Activated CD4-positive, alpha-beta T cell treated with anti-CD3 and anti-CD28 coated beads for 1 hour (primary cell): ENCODE measurements at regions not wholly inside any gene's neighbourhood (a gene's known extent, or its start where the extent isn't known, plus 50 kb on each side); places are given as distances from the start of the nearest gene placed in this dataset.

Experiments
- DNase-seq: peaks from one replicate; pipeline ENCODE4 v3.0.0-alpha.2; 2020

DNA sequence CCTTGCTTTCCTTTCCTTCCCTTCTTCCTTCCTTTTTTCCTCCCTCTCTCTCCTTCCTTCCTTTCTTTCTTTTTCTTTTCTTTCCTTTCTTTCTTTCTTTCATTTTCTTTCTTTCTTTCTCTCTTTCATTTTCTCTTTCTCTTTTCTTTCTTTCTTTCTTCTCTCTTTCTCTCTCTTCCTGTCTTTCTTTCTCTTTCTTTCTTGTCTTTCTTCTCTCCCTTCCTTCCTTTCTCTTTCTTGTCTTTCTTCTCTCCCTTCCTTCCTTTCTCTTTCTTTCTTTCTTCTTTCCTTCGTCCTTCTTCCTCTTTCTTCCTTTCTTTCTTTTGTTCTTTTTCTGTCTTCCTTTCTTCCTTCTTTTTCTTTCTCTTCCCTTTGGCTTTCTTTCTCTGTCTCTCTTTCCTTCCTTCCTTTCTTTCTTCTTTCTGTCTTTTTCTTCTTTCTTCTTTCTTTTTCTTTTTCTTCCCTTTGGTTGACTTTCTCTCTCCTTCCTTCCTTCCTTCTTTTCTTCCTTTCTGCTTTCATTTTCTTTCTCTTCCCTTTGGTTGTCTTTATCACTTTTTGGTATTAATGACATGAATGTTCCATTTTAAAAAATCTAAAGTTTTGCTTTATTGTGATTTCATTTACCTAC, 496.4 kb upstream of the CBLB start:
- DNase-seq: no peak

DNA sequence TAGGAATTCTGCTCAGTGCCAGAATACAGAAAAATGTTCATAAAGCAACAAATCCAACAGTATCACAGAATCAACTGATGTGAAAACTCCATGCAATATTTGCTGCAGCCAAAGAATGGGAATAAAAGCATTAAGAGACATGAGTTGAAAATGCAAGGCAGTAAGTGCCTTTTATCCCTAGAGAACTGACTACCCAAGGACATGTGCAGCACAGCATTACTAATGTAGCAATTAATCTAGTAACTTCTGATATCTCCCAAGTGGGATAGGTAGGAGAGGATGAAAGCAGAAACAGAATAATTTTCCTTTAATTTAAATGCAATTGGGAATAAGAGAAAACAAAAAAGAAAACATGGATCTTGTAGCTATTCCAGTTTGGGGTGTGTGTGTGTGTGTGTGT, 497.5 kb upstream of the CBLB start:
- DNase-seq: no peak

DNA sequence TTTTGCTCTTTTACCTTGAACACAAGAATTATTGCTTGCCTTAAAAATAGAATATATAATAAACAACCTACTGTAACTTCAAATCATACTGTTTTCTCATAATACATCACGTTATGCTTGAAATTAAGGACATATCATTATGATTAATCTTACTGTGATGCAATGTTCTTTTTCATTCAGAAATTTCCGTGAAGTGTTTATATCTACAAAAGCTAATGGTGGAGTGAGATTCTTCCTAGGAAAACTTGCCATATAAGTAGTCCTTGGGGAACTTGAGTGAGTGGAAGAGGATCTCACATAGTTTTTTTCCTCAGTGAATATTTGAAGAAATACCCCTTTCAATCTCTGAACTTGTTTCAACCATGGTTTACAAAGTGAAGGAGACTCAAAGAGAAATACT, 498.7 kb upstream of the CBLB start:
- no peak for DNase-seq

DNA sequence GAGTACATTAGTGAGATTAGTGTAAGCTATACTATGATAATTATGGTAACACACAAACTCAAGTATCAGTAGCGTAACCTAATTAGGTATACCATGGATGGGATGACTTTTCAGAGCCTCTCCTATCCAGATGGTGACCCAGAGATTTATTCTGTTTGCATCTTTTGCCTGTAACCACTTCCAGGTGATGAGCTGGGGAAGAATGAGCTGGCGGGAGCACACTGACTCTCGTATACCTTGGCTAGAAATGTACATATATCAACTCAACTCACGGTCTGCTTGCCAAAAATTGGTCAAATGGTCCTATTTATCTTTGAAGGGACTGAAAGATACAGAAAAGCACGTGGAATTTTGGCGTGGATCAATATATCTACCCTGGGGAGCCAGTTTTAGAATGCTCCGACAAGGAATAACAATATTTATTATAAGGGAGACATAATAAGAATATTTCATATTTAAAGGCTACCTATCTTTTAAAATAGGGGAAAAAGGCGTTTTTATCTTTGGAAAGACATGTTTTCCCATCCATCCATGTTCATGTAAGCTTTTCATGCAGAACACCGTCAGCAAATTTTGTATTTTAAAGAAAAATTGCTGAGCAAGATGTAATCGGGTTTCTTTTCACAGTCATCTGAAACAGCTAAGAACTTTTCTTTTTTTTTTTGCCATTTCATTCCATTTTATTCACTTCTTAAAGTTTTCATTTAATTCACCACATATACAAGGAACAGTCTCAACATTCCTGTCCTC, 502.6 kb upstream of the CBLB start:
- DNase-seq: no peak

DNA sequence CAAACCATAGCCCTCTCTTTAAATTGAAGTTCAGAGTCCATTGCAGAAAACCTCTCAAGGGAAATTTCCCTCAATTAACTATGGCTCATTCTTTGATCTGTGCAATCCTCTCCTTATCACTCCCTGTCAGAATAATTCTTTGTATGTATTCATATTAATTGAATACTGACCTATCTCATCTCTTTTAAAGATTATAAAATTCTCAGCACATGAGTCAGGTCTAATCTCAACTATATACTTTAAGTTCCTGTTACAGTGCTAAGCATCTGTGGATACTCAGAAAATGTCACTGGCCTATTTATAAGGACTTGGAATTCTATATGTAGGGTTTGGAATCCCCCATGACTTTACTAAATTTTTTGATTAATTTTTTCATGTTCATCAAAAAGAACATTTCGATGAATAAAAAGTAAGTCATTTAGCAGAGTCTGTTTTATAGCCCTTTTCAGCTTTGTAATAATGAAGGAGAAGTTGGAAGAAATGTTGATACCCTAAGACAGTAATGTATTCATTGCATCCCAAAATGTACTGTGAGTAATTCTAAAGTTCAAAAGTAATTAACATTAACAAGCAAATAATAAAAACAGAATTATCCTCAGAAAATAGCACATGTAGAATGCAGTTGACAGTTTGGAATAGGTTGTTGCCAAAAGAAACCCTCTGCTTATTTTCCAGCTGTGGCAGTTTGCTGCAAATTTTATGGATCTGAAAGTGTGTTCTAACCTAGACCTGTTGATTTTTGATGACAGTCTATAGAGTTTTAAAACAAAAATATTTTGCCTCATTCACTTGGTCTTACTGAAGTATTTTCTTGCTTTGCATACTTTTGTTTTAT, 503.4 kb upstream of the CBLB start:
- DNase-seq: no peak

DNA sequence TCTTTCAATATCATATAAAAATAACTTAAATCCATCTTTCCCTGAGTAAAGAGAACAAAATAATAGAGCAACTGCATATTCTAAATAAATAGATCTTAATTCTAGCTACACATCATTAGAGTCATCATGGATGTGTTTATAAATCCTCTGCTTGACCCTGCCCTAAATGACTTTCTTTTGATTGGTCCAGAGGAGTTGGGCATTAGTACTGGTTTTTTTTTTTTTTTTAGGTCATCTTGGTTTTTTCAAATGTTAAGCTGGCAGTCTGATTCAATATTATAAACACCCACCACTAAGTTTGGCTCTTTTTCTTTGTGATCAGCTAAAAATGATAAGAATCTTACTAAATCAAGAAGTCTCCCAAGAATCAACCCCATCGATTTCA, 504.0 kb upstream of the CBLB start:
- no peak for DNase-seq

DNA sequence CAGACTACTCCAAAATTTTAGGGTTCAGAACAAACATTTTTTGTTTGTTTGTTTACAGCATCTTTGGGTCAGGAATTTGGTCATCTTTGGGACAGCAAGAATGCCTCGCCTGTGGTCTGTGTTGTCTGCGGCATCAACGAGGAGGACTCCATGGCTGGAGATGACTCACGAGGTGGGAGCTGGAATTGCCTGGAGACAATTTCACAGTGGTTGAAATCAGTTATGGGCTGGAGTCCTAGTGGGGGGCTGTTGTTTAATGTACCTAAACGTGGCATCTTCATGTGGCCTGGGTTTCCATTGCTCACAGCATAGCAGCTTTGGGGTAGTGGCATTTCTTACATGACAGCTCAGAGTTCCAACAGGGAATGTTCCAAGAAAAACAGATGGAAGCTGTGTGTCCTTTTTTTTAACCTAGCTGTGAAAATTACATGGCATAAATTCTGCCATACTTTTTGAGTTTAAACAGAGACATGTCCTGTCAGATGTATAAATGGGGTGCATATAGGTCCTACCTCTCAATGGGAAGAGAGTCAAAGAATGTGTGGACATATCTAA, 507.3 kb upstream of the CBLB start:
- DNase-seq: no peak

DNA sequence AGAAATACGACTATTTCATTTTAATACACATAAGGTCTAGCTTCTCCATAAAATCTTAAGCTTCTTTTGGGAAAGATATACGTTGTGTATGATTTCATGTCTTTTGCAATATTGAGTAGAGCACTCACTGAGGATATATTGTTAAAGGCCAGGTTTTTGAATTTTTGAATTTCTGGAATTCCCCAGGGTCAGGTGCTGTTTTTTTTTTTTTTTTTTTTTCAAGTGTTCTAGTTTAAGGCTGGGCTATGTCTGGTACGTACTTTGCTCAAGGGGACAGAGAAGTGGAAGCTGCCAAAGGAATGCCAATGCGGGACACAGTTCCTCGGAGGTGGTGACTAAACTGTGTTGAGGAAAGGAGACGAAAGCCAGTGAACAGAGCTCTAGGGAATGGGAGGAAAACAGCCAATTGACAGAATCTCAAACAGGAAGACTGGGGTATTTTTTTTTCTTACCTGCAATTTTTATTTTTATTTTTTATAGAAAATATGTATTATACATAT, 510.5 kb upstream of the CBLB start:
- DNase-seq: no peak

DNA sequence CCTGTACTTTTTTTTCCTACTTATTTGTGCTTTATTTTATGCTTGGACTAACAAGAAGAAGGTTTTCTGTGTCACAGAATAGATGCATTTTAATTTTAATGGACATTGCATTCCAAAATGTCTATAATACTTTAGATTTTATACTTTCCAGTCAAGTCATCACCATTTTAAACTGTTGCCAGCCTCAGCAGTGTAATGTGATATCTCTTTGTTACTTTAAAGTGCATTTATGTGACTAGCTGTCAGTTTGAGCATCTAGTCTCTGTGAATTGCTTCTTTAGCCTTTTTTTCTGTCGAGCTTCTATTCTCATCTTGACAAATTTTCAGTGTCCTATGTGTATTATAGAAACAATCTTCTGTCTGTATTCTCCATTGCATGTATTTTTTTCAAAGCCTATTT, 511.4 kb upstream of the CBLB start:
- DNase-seq: no peak

DNA sequence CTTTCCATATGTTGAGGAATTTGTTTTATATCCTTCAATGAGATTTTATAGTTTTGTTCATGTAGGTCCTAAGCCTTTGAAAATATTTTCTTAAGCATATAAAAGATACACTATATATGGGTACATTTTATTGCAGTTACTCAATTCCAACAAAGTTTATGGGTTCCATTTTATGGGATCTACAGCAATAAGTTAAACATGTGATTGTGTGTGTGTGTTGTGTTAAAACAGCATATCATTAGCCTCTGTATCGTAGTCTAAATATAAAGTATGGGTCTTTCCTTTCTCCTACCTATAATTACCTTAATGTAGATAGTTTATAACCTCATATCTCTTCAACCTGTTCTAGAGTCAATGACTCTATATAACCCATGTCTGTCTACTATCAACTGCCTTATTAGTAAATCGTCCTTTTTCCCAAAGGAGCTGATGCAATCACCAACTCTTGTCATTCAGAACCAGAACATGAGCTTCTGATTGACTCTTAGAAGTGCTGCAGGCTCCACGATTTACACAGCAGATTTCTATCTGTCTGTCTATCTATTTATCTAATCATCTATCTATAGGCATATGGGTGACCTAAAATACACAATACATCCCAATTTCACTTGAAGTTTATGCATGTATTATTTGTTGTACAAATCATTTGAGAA, 512.6 kb upstream of the CBLB start:
- DNase-seq: no peak

DNA sequence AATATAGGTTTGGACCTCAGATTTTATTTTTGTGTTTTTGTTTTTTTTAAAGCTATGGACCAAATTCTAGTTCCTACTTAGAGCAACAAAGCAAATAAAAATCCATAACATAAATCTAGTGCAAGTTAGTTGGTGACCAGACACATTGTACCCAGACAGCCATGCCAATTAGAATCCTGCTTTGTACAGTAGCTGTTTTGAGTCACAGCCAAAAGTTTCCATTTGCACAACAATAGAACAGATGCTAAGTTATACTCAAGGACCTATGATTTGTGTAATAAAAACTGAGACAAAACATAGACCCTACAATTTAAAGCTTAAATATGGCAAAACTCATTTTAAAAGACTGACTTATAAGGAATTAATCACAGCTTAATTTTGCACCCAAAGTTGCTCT, 513.1 kb upstream of the CBLB start:
- DNase-seq: no peak

DNA sequence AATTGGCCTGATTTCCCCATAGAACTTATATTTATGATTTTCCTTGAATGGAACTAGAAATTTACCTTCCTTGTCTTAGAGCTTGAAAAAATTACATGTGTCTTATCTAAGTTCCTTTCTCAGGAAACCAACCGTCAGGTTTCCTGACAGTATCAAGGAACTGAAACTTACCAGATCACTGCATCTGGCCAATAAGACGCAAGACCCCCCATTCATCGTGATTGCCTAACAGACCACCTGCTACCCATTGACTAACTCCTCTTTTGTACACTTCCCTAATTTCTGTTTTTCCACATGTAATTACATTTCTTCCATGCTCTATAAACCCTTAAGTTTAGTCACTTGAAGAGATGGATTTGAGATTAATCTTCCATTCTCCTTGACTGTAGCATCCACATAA, 517.2 kb upstream of the CBLB start:
- DNase-seq: no peak

DNA sequence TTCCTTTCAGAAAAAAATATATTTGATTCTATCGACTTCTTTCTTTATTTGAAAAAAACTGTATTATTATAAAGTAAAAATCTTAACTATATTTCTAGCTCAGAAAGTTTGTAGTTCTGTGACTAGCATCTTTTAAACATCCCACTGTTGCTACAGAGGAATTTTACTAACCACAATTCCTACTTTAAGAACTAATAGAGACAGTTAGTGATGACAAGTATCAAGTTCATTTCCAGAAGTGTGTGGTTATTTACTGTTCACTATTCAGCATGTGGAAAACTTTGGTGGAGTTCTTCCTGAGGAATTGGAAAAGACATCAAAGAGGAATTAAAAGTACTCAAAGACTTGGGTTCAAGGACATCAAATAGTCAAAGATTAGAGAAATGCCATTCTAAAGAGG, 524.1 kb upstream of the CBLB start:
- DNase-seq: no peak

DNA sequence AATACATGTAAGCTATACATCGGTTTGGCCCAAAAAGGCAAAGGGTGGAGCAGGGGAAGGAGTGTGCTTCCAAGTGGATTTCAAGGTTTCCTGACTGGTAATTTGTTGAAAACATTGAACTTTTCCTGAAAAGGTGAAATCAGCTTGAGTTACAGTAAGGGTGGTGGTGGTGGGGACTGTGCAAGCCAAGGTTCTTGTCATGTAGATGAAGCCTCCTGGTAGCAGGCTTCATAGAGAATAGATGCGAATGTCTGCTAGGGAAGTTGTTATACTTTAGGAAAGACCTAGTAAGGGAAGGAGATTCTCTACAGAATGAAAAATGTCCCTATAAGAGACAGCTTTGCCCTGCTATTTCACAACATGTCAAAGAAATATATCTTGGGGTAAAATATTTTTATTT, 528.2 kb upstream of the CBLB start:
- DNase-seq: no peak

DNA sequence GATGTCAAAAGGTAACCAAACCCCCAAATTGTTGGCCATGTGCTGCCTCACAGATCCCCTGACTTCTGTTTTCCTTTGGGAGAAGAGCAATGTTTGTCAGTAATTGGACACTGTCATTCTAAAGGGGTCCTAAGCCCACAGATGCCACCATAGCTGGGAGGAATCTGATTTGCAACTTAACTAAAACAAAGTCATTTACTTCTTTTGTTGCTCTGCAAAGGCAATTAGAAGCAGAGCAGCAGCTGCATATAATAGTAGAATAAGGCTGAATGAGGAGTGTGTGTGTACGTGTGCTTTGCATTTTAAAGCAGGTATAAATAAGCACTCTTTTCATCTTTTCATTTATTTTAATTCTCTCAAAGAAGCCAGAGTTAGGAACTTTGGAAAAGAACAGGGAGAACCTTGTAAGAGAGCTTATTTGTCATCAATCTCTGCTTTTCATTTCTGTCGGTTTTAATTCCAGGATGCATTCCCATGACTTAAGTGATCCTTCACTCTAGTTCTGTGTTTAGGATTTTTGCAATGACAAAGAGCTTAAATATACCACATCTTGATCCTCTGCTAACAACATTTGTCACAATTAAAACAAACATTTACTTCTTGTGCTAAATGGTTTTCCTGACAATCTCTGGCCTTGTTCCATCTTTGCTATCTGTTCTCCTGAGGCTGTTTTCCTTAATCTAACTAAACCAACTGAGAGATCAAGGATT, 530.2 kb upstream of the CBLB start:
- DNase-seq: no peak

DNA sequence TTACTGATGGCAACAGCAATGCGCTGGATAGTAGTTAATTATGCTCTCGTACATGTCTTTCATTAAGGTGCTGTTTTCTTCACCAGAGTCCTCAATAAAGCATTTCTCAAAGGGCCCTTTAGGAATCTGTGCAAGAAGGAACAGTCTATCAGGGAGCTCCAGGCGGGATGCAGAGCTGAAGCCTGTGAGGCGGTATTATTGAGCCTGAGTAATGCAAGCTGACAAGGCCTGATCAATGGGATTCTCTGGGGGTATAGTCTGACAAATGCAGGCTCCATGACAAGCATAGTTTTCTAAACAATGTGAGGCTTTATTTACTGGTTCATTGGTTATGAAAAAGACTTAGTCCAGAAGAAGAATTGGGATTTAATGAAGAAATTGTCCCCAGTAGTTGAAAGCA, 530.9 kb upstream of the CBLB start:
- no peak for DNase-seq

DNA sequence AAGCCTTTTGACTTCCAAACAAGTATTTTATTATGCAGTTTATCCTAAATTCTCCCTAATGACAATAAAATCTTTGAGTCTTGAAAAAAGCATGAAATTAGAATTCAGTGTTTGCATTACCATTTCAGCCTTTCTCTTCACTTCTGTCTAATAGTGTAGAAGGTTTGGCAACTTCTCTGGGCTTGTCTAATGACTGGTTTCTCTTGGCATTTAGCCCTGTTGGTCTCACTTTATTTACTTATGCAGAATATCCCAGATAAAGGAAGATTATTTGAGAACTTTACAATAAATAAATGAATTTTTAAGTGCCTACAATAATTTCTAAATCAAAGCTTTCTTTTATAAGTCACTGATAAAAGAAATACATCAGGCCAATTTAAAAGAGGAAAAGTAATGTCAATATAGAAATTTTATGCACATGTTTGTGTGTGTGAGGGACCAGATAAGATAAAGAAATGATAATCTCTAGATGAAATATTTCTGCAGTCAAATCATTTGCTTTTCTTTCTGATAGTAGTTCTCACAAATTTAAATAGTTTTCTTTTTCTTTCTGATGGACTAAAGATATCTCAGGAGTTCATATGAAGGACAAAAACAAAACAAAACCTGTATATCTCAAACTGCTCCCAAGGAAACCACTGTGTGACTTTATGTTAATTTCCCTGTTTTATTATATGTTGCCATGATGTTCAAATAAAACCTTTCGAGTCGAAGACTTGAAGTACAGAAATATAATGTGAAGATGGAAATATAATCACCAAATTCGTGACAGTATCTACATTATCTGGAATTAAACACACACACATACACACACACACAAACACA, 533.1 kb upstream of the CBLB start:
- DNase-seq: no peak

DNA sequence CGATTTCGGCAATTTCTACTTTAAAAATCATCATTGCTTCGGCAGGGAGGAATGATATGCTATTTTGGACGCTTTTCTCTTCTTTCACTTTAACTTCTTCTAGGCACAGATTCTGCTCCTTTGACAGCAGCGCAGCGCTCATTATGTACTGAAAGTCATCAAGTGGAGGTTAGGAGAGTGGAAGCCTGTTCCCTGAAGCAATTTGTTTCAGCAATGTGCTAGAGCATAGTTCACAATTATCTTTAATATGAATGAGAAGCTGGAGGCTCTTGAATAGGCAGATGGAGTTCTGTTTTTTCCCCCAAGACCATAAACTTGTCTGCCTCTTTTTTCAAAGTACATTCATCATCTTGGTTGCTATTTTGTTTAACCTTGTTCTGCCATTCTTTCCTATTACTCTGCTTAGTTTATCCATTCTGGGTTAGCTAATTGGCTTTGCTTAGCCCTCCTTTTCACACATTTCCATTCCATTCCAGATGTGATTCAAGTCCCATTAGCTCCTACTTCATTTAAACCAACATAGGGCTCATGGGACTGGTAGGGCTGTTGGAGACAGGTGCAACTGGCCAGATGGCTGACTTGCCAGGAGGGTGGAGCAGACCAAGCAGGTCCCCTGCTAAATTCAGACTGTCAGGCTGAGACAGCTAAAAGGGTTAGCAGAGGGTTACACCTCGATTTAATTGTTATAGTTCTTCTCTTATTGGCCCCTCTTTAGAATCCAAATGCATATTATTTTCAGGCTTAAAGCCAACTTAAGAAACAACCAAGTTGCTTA, 534.7 kb upstream of the CBLB start:
- DNase-seq: no peak

DNA sequence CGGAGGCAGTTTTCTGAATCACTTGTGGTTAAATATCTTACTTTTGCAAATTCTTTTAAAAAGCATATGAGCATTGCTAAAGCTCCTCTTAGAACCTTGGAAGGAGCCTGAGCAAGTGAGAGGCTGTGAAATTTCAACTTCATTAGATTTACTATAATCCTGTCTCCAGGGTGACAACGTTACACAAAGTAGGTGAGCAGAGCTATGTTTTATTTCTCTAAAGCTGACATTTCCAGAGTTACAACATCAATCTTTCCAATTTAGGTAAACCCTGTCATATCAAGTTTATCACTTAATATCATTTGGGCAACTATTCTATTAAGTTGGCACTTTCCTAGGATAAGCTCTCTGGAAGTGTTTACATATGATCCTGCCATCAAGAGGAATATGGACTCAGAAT, 544.9 kb upstream of the CBLB start:
- DNase-seq: no peak

DNA sequence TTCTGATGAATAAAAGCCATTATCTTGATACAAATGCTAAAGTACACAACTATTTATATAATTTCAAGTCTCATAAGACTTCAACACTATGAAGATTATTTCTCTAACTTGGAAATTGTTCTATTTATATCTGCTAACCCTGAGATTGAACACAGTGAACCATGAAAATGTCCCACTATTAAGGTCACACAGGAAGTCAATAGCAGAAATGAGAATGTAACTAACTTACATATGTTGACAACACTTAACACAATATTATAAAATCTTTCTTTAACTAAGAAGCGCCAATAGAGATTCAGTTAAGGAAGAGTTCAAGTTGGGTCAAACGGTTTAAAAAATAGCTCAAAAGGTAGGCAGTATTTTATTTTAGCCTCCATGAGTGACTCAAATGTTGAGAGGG, 551.8 kb upstream of the CBLB start:
- DNase-seq: no peak

DNA sequence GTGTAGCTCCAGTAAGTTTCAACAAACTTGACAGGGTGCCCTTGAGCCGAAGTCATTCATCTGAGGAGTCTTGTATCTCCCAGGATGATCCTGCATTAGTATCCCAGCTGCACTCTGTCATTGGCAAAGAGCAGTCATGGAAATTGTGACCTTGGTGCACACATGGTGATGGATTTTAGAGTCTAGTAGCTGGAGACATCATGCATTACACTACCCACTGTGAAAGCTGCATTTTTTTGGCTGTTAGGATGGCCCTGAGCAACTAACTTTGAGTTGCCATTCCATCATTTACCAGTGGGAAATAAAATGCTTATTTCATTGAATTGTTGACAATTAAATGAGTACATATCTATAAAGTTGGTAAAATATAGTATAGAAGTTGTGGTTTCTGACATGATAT, 552.6 kb upstream of the CBLB start:
- no peak for DNase-seq
